IMR-90 (cell line): ENCODE measurements at regions not wholly inside any gene's neighbourhood (a gene's known extent, or its start where the extent isn't known, plus 50 kb on each side); places are given as distances from the start of the nearest gene placed in this dataset.

Experiments
- ATAC-seq: fragments of 200-7000 bp; cut with Tn5 transposase; 2 replicates; pipeline ENCODE4 v1.9.1; 2020; ENCODE audit warnings: low read depth, mild to moderate bottlenecking, moderate library complexity
- BruUV-seq: library from RNA; stranded (reverse); fragments of 400-500 nt; replicated peaks from 2 replicates; lab custom pipeline; 2021; lab: Mats Ljungman, UMichigan
- CTCF ChIA-PET: fragments of 300-600 bp; formaldehyde crosslinking; extraction: SDS; loops from one replicate; lab custom pipeline; 2021; ENCODE audit warnings: antibody characterized with exemption; lab: Yijun Ruan, JAX
- POLR2A ChIA-PET: fragments of 300-600 bp; sonication (Branson Sonifier 250); formaldehyde crosslinking; loops from one replicate; lab custom pipeline; 2022; ENCODE audit warnings: antibody characterized with exemption; ENCODE audit not compliant: unreplicated experiment; lab: Charles Lee
- DNase-seq: peaks from one replicate; pipeline ENCODE4 v3.0.0; 2013
- H2AFZ ChIP-seq: replicated peaks from 2 replicates; pipeline ENCODE3; 2013; ENCODE audit warnings: low read length, mild to moderate bottlenecking; ENCODE audit not compliant: poor library complexity
- H2AK5ac ChIP-seq: 2 replicates; pipeline ENCODE4 v1.6.1; 2013; ENCODE audit warnings: low read depth, low read length, inconsistent platforms
- H2AK9ac ChIP-seq: replicated peaks from 2 replicates; pipeline ENCODE3; 2013; ENCODE audit warnings: mild to moderate bottlenecking, low read depth, low read length, moderate library complexity; ENCODE audit not compliant: poor library complexity
- H2BK120ac ChIP-seq: 2 replicates; pipeline ENCODE4 v1.6.1; 2013; ENCODE audit warnings: low read depth, low read length, inconsistent platforms
- H2BK15ac ChIP-seq: 3 replicates; pipeline ENCODE4 v1.6.1; 2013; ENCODE audit warnings: low read depth, low read length, inconsistent platforms
- H2BK20ac ChIP-seq: 2 replicates; pipeline ENCODE4 v1.6.1; 2013; ENCODE audit warnings: low read depth, mild to moderate bottlenecking, inconsistent platforms, low read length, moderate library complexity
- H2BK5ac ChIP-seq: 2 replicates; pipeline ENCODE4 v1.6.1; 2013; ENCODE audit warnings: mild to moderate bottlenecking, low read depth, low read length, inconsistent platforms; ENCODE audit not compliant: poor library complexity, severe bottlenecking
- H3K14ac ChIP-seq: replicated peaks from 2 replicates; pipeline ENCODE4 v1.6.1; 2013; ENCODE audit warnings: low read depth, low read length, inconsistent platforms
- H3K18ac ChIP-seq: 2 replicates; pipeline ENCODE4 v1.6.1; 2013; ENCODE audit warnings: low read depth, low read length, control low read depth
- H3K23ac ChIP-seq: 2 replicates; pipeline ENCODE4 v1.6.1; 2013; ENCODE audit warnings: low read depth, low read length, inconsistent platforms
- H3K27ac ChIP-seq: 2 replicates; pipeline ENCODE4 v1.5.1; 2013; ENCODE audit warnings: mild to moderate bottlenecking, control low read depth, low read length; ENCODE audit not compliant: insufficient read depth
- H3K27me3 ChIP-seq: 2 replicates; pipeline ENCODE4 v1.6.1; 2013; ENCODE audit warnings: low read length; ENCODE audit not compliant: control insufficient read depth, insufficient read depth
- H3K36me3 ChIP-seq: 2 replicates; pipeline ENCODE4 v1.6.1; 2013; ENCODE audit warnings: low read length, mixed read lengths; ENCODE audit not compliant: control insufficient read depth, insufficient read depth
- H3K4ac ChIP-seq: 2 replicates; pipeline ENCODE4 v1.6.1; 2013; ENCODE audit warnings: low read depth, low read length, inconsistent platforms
- H3K4me1 ChIP-seq: 2 replicates; pipeline ENCODE4 v1.6.1; 2013; ENCODE audit warnings: low read length, mixed read lengths; ENCODE audit not compliant: control insufficient read depth, insufficient read depth
- H3K4me2 ChIP-seq: 2 replicates; pipeline ENCODE4 v1.6.1; 2013; ENCODE audit warnings: low read depth, mild to moderate bottlenecking, control low read depth, low read length, moderate library complexity
- H3K4me3 ChIP-seq: 2 replicates; pipeline ENCODE4 v1.5.1; 2013; ENCODE audit warnings: low read depth, mild to moderate bottlenecking, control low read depth, low read length, moderate library complexity; ENCODE audit not compliant: insufficient read depth
- H3K56ac ChIP-seq: 2 replicates; pipeline ENCODE4 v1.6.1; 2013; ENCODE audit warnings: low read length, inconsistent platforms; ENCODE audit not compliant: insufficient read depth; ENCODE audit errors: extremely low read depth
- H3K79me1 ChIP-seq, 2 experiments: 2 replicates each; pipeline ENCODE4 v1.6.1; 2013; ENCODE audit warnings: low read length in 2 of 2, inconsistent platforms in 1 of 2, low read depth in 1 of 2
- H3K9ac ChIP-seq: 2 replicates; pipeline ENCODE4 v1.6.1; 2013; ENCODE audit warnings: low read depth, low read length, control low read depth
- H3K9me1 ChIP-seq: 2 replicates; pipeline ENCODE4 v1.6.1; 2013; ENCODE audit warnings: low read length, inconsistent platforms; ENCODE audit not compliant: insufficient read depth
- H3K9me3 ChIP-seq: 2 replicates; pipeline ENCODE4 v1.6.1; 2013; ENCODE audit warnings: low read length; ENCODE audit not compliant: control insufficient read depth, insufficient read depth
- H4K20me1 ChIP-seq: 2 replicates; pipeline ENCODE4 v1.6.1; 2013; ENCODE audit warnings: low read length, inconsistent platforms; ENCODE audit not compliant: insufficient read depth
- H4K5ac ChIP-seq: 2 replicates; pipeline ENCODE4 v1.6.1; 2013; ENCODE audit warnings: mild to moderate bottlenecking, low read depth, low read length, control low read depth
- H4K8ac ChIP-seq, 2 experiments: 2 replicates each; pipeline ENCODE4 v1.6.1; 2013; ENCODE audit warnings: low read depth in 2 of 2, low read length in 2 of 2, control low read depth in 1 of 2, inconsistent platforms in 1 of 2
- H4K91ac ChIP-seq: 2 replicates; pipeline ENCODE4 v1.6.1; 2013; ENCODE audit warnings: low read depth, low read length, inconsistent platforms; ENCODE audit not compliant: insufficient read depth
- CEBPB ChIP-seq: IDR thresholded peaks from 2 replicates; pipeline ENCODE4 v1.6.1; 2012; ENCODE audit warnings: low read depth, low read length, improper control_type of control experiment
- CHD1 ChIP-seq: IDR thresholded peaks from 2 replicates; pipeline ENCODE4 v1.6.1; 2012; ENCODE audit warnings: low read depth, low read length, improper control_type of control experiment
- ELK1 ChIP-seq: fragments of 150-350 bp; IDR thresholded peaks from 2 replicates; pipeline ENCODE4 v1.6.1; 2016; ENCODE audit warnings: low read depth, mild to moderate bottlenecking, low read length, moderate library complexity, borderline replicate concordance
- FOS ChIP-seq: fragments of 150-350 bp; IDR thresholded peaks from 2 replicates; pipeline ENCODE4 v1.6.1; 2016; ENCODE audit warnings: low read depth, low read length
- MAZ ChIP-seq: IDR thresholded peaks from 2 replicates; pipeline ENCODE4 v1.6.1; 2012; ENCODE audit warnings: low read depth, mild to moderate bottlenecking, low read length, improper control_type of control experiment, moderate library complexity, borderline replicate concordance
- MXI1 ChIP-seq: IDR thresholded peaks from 2 replicates; pipeline ENCODE4 v1.6.1; 2012; ENCODE audit warnings: low read depth, mild to moderate bottlenecking, low read length, moderate library complexity, borderline replicate concordance
- NFE2L2 ChIP-seq: fragments of 150-350 bp; IDR thresholded peaks from 2 replicates; pipeline ENCODE4 v1.6.1; 2016; ENCODE audit warnings: low read depth, mild to moderate bottlenecking, low read length
- POLR2A ChIP-seq: IDR thresholded peaks from 2 replicates; pipeline ENCODE4 v1.6.1; 2012; ENCODE audit warnings: mild to moderate bottlenecking, low read depth, low read length
- RCOR1 ChIP-seq: IDR thresholded peaks from 2 replicates; pipeline ENCODE4 v1.6.1; 2012; ENCODE audit warnings: mild to moderate bottlenecking, low read length, improper control_type of control experiment; ENCODE audit not compliant: insufficient replicate concordance
- RFX5 ChIP-seq: IDR thresholded peaks from 2 replicates; pipeline ENCODE4 v1.8.0; 2012; ENCODE audit warnings: low read depth, mild to moderate bottlenecking, low read length, moderate library complexity
- SMC3 ChIP-seq: fragments of 150-350 bp; IDR thresholded peaks from 2 replicates; pipeline ENCODE4 v1.6.1; 2016; ENCODE audit warnings: low read depth, mild to moderate bottlenecking, antibody characterized with exemption, low read length, moderate library complexity
- WGBS, 2 experiments: methylation state at CpG; one replicate each; pipeline versions ENCODE4 v1.1.5 to v1.1.7; 2013; ENCODE audit warnings: missing lambda C conversion rate in 2 of 2; ENCODE audit not compliant: insufficient read length in 1 of 2; ENCODE audit errors: extremely low coverage in 2 of 2; 5-methylcytosine and 5-hydroxymethylcytosine counted together
- dilution Hi-C: fragments of 300-500 bp; cut with HindIII; formaldehyde crosslinking; loops from one replicate; pipeline ENCODE4 v1.14.3; 2018; ENCODE audit warnings: low sequenced_read_pairs; ENCODE audit not compliant: unreplicated experiment
- in situ Hi-C: fragments of 300-500 bp; cut with MboI; formaldehyde crosslinking; loops from 3 replicates; pipeline ENCODE4 v1.14.3; 2019; ENCODE audit warnings: low sequenced_read_pairs, inconsistent platforms, mixed read lengths
- intact Hi-C: fragments of 100-400 bp; cut with micrococcal nuclease; formaldehyde crosslinking; loops from 2 replicates; pipeline ENCODE4 v1.10.0; 2022

GRCh38 chr1:201719812-201720521 lies 109.0 kb upstream of the IPO9 start:
- peak overlapping the region; percentile 89 for H3K27ac ChIP-seq
- peaks cover 51% of the 10 kb centered on the region; the same call in 1 of the 2 replicates for H4K20me1 ChIP-seq
- peaks cover 27% of the 10 kb centered on the region for H3K36me3 ChIP-seq
- H2AK9ac ChIP-seq = peak overlapping the region; percentile 80
- intact Hi-C loops = no loop called here
- H2BK120ac ChIP-seq = peak overlapping the region; percentile 90
- H2AFZ ChIP-seq = peak overlapping the region; percentile 64
- H3K4me1 ChIP-seq = peaks cover 39% of the 10 kb centered on the region
- peak overlapping the region; percentile 41 to 78; a peak in 3 of 4 replicates for H4K8ac ChIP-seq
- ATAC-seq (peak; percentile 80), DNase-seq (peak; percentile 85)
- H3K9me1 ChIP-seq = peaks cover 68% of the 10 kb centered on the region
- peak overlapping the region; percentile 61 for H4K5ac ChIP-seq
- no peaks in the 10 kb centered on the region for H3K27me3 ChIP-seq
- in situ Hi-C loops = no loop called here
- peaks cover 46 to 95% of the 10 kb centered on the region in 2 experiments for H3K79me1 ChIP-seq
- dilution Hi-C loops = no loop called here
- H3K4me2 ChIP-seq = peak overlapping the region; percentile 25
- H3K56ac ChIP-seq = 0 out of 2 replicates have a peak overlapping the region, but pooled peaks have one; percentile 36
- peak overlapping the region; percentile 66; the same call in 2 of the 3 replicates for H2BK15ac ChIP-seq
- no peak overlapping the region for H3K4me3 ChIP-seq
- TF ChIP-seq POLR2A = no peak
- peak; percentile 20; the same call in 1 of the 2 replicates for TF ChIP-seq MXI1
- no peak for TF ChIP-seq RFX5
- TF ChIP-seq FOS = 0 out of 2 replicates have a peak, but pooled peaks have one; percentile 8
- TF ChIP-seq CEBPB = no peak
- TF ChIP-seq RCOR1 = peak; percentile 19
- no peak for TF ChIP-seq NFE2L2
- no peak for TF ChIP-seq MAZ
- TF ChIP-seq CHD1 = no peak
- no peak for TF ChIP-seq SMC3
- TF ChIP-seq ELK1 = no peak
- POLR2A ChIA-PET = no interaction called here
- H2BK20ac ChIP-seq = peak overlapping the region; percentile 82
- H3K9ac ChIP-seq = peak overlapping the region; percentile 52
- peak overlapping the region; percentile 79 for H3K14ac ChIP-seq
- H4K91ac ChIP-seq = peak overlapping the region; percentile 60
- H2AK5ac ChIP-seq = peak overlapping the region; percentile 90
- peak overlapping the region; percentile 76 for H3K18ac ChIP-seq
- CTCF ChIA-PET = interaction anchor here (0.7 to 0.8 kb wide), 2 partner anchors 11 to 73 kb away, joined by 3 read pairs; no protein-coding TSS in a partner anchor
- no peaks in the 10 kb centered on the region for H3K9me3 ChIP-seq
- peak overlapping the region; percentile 86 for H2BK5ac ChIP-seq
- BruUV-seq = no TSS peak
- H3K23ac ChIP-seq = peak overlapping the region; percentile 88
- 35% methylated on average over 5 of the region's 9 CpGs; no CpG with 5 or more reads in 1 of the 2 experiments for WGBS, 2 experiments
- H3K4ac ChIP-seq = peak overlapping the region; percentile 92
